Breast epithelium (tissue), 4 donors: ENCODE measurements at regions not wholly inside any gene's neighbourhood (a gene's known extent, or its start where the extent isn't known, plus 50 kb on each side); places are given as distances from the start of the nearest gene placed in this dataset.

Experiments used
- DNase-seq, 2 donors: peaks; one replicate each; pipeline ENCODE4 v3.0.0-alpha.2; 2019; ENCODE audit warnings: low spot score in 2 of 2
- H3K27ac ChIP-seq, 2 donors: fragments of 200-600 bp; sonication (generic) in 1 of 2; one replicate each; pipeline ENCODE4 v1.5.1; 2016 to 2019; ENCODE audit warnings: mild to moderate bottlenecking in 1 of 2
- H3K27me3 ChIP-seq, 2 donors: fragments of 200-600 bp; sonication (generic) in 1 of 2; one replicate each; pipeline versions ENCODE4 v1.5.1 to v1.6.0; 2017 to 2019; ENCODE audit warnings: control low read depth in 1 of 2, mild to moderate bottlenecking in 1 of 2
- H3K36me3 ChIP-seq: fragments of 200-600 bp; one replicate; pipeline ENCODE4 v1.5.1; 2019
- H3K4me1 ChIP-seq, 2 donors: fragments of 200-600 bp; sonication (generic); one replicate each; pipeline ENCODE4 v1.5.1; 2016 to 2019; ENCODE audit warnings: control low read depth in 1 of 2
- H3K4me3 ChIP-seq, 3 donors: fragments of 200-600 bp; sonication (generic); 1 replicate in 2 of 3; 2 replicates in 1 of 3; pipeline ENCODE4 v1.5.1; 2016 to 2019; ENCODE audit warnings: mild to moderate bottlenecking in 3 of 3, moderate library complexity in 2 of 3
- H3K9me3 ChIP-seq, 2 donors: fragments of 200-600 bp; sonication (generic) in 1 of 2; one replicate each; pipeline ENCODE4 v1.5.1; 2016 to 2019; ENCODE audit warnings: control low read depth in 1 of 2
- POLR2A ChIP-seq: fragments of 450-650 bp; IDR thresholded peaks from one replicate; pipeline ENCODE4 v1.6.1; 2016; ENCODE audit warnings: antibody characterized with exemption, mild to moderate bottlenecking, moderate library complexity
- POLR2AphosphoS5 ChIP-seq, 3 donors: sonication (generic); formaldehyde crosslinking; IDR thresholded peaks; one replicate each; pipeline ENCODE4 v1.6.1; 2017; ENCODE audit warnings: antibody characterized with exemption in 3 of 3
- intact Hi-C: fragments of 100-400 bp; cut with DNase I; formaldehyde crosslinking; loops from one replicate; pipeline ENCODE4 v1.15.1; 2023; ENCODE audit warnings: low total_unique reads
- TF ChIP-seq, protein P1 (sequence below), 3 donors: fragments of 450-650 bp; IDR thresholded peaks; one replicate each; pipeline ENCODE4 v1.5.1; 2016 to 2017; ENCODE audit warnings: antibody characterized with exemption in 3 of 3, mild to moderate bottlenecking in 3 of 3, moderate library complexity in 3 of 3

DNA sequence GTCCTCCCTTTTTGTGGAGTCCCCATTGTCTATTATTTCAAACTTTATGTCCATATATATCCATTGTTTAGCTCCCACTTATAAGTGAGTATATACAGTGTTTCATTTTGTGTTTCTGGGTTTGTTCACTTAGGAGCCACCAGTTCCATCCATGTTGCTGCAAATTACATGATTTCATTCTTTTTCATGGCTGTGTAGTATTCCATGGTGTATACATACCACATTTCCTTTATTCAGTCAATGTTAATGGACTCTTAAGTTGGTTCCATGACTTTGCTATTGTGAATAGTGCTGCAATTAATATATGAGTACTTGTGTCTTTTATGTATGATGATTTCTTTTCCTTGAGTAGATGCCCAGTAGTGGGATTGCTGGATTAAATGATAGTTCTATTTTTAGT, 329.1 kb downstream of the AR start:
- intact Hi-C loops, result no loop called here
- Histone ChIP-seq H3K36me3 (no peaks in the 10 kb centered on the region), H3K27ac (no peak overlapping the region), H3K4me3 (no peak overlapping the region), H3K9me3 (no peaks in the 10 kb centered on the region), H3K27me3 (no peaks in the 10 kb centered on the region), H3K4me1 (no peaks in the 10 kb centered on the region)
- no peak for DNase-seq
- TF ChIP-seq, protein P1, sequence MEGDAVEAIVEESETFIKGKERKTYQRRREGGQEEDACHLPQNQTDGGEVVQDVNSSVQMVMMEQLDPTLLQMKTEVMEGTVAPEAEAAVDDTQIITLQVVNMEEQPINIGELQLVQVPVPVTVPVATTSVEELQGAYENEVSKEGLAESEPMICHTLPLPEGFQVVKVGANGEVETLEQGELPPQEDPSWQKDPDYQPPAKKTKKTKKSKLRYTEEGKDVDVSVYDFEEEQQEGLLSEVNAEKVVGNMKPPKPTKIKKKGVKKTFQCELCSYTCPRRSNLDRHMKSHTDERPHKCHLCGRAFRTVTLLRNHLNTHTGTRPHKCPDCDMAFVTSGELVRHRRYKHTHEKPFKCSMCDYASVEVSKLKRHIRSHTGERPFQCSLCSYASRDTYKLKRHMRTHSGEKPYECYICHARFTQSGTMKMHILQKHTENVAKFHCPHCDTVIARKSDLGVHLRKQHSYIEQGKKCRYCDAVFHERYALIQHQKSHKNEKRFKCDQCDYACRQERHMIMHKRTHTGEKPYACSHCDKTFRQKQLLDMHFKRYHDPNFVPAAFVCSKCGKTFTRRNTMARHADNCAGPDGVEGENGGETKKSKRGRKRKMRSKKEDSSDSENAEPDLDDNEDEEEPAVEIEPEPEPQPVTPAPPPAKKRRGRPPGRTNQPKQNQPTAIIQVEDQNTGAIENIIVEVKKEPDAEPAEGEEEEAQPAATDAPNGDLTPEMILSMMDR (IDR thresholded peaks at IDR 0.05), result no peak
- TF ChIP-seq POLR2AphosphoS5 (IDR thresholded peaks at IDR 0.05), result no peak
- TF ChIP-seq POLR2A, result no peak

DNA sequence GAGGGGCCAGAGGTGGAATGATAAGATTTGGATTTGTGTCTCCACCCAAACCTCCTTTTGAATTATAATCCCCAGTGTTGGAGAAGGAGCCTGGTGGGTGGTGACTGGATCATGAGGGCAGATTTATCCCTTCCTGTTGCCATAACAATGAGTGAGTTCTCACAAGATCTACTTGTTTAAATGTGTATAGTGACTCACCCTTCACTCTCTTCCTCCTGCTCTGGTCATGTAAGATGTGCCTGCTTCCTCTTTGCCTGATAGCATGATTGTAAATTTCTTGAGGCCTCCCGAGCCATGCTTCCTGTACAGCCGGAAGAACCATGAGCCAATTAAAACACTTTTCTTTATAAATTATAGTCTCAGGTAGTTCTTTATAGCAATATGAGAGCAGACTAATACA, 348.6 kb downstream of the AR start:
- H3K4me1 ChIP-seq, result no peaks in the 10 kb centered on the region
- DNase-seq, result no peak
- no peak overlapping the region for H3K27ac ChIP-seq
- TF ChIP-seq, protein P1 (IDR thresholded peaks at IDR 0.05), result no peak
- no peak for TF ChIP-seq POLR2A
- no peak for TF ChIP-seq POLR2AphosphoS5 (IDR thresholded peaks at IDR 0.05)
- H3K27me3 ChIP-seq, result peaks cover 0 to 5% of the 10 kb centered on the region in 2 donors
- H3K9me3 ChIP-seq, result peaks cover 25 to 59% of the 10 kb centered on the region in 2 donors
- intact Hi-C loops, result no loop called here
- no peaks in the 10 kb centered on the region for H3K36me3 ChIP-seq
- H3K4me3 ChIP-seq, result no peak overlapping the region

DNA sequence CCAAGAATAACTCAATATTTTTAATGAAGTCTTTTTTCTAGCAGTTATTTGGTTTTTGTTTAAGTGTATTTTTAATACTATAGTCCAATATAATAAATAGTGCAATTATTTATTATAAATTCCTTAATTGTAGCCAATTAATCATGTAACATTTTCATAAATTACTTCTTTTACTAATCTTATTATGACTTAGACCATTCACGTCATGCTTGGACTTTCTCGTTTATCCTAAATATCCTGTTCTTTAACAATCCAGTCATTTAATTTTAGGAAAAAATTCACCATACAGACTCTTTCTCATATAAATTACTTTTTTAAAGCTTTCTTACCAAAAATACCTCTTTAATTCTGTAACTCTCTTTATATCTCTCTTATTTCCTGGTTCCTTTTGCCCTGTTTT, 350.1 kb downstream of the AR start:
- peaks cover 25 to 59% of the 10 kb centered on the region in 2 donors for H3K9me3 ChIP-seq
- H3K27ac ChIP-seq, result no peak overlapping the region
- no peaks in the 10 kb centered on the region for H3K4me1 ChIP-seq
- TF ChIP-seq POLR2AphosphoS5 (IDR thresholded peaks at IDR 0.05), result no peak
- TF ChIP-seq POLR2A, result no peak
- TF ChIP-seq, protein P1 (IDR thresholded peaks at IDR 0.05), result no peak
- intact Hi-C loops, result no loop called here
- DNase-seq, result no peak
- H3K36me3 ChIP-seq, result no peaks in the 10 kb centered on the region
- H3K4me3 ChIP-seq, result no peak overlapping the region
- peaks cover 0 to 5% of the 10 kb centered on the region in 2 donors for H3K27me3 ChIP-seq

DNA sequence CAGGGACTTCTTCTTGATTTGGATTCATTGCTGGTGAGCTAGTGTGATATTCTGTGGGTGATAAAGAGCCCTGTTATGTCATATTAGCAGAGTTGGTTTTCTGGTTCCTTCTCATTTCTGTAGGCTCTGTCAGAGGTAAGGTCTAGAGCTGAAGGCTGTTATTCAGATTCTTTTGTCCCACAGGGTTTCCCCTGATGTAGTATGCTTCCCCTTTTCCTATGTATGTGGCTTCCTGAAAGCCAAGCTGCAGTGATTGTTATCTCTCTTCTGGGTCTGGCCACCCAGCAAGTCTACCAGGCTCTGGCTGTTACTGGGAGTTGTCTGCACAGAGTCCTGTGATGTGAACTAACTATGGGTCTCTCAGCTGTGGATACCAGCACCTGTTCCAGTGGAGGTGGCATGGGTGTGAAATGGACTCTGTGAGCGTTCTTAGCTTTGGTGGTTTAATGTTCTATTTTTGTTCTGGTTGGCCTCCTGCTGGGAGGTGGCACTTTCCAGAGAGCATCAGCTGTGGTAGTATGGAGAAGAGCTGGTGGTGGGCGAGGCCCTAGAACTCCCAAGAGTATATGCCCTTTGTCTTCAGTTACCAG, 373.7 kb downstream of the AR start:
- DNase-seq, result no peak
- peaks cover 0 to 20% of the 10 kb centered on the region in 2 donors for H3K27me3 ChIP-seq
- no peaks in the 10 kb centered on the region for H3K36me3 ChIP-seq
- H3K27ac ChIP-seq, result no peak overlapping the region
- H3K9me3 ChIP-seq, result peaks cover 0 to 9% of the 10 kb centered on the region in 2 donors
- intact Hi-C loops, result no loop called here
- TF ChIP-seq, protein P1 (IDR thresholded peaks at IDR 0.05), result no peak
- no peak for TF ChIP-seq POLR2AphosphoS5 (IDR thresholded peaks at IDR 0.05)
- H3K4me1 ChIP-seq, result no peaks in the 10 kb centered on the region
- H3K4me3 ChIP-seq, result no peak overlapping the region

DNA sequence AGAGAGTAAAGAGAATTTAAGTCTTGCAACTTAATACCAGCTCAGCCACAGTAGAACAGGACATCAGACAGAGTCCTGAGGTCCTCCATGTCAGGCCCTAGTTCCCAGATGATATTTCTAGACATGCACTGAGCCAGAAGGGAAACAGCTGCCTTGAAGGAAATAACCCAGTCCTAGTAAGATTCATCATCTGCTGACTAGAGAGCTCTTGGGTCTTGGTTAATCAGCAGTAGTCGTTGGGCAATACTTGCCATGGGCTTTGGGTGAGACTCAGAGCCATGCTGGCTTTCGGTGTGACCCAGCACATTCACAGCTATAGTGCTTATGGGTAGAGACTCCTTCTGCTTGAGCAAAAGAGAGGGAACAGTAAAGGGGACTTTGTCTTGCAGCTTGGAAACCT, 379.1 kb downstream of the AR start:
- H3K27me3 ChIP-seq, result peaks cover 0 to 32% of the 10 kb centered on the region in 2 donors

More for the DNA sequence above, 379.1 kb downstream of the AR start:
- Histone ChIP-seq H3K4me1 (no peaks in the 10 kb centered on the region), H3K27ac (no peak overlapping the region), H3K4me3 (no peak overlapping the region), H3K9me3 (no peaks in the 10 kb centered on the region), H3K36me3 (no peaks in the 10 kb centered on the region)
- no peak for DNase-seq
- intact Hi-C loops, result no loop called here
- TF ChIP-seq POLR2A, result no peak
- no peak for TF ChIP-seq POLR2AphosphoS5 (IDR thresholded peaks at IDR 0.05)
- TF ChIP-seq, protein P1 (IDR thresholded peaks at IDR 0.05), result no peak
